SK-N-MC (cell line): ENCODE measurements at regions not wholly inside any gene's neighbourhood (a gene's known extent, or its start where the extent isn't known, plus 50 kb on each side); places are given as distances from the start of the nearest gene placed in this dataset.
"Not testable (repeated sequence)": the region's sequence is repeated elsewhere in the genome, so short reads cannot be mapped to it uniquely, and the experiment has no call there.

Experiments used
- DNase-seq: peaks from one replicate; pipeline ENCODE4 v3.0.0-alpha.2; 2011; ENCODE audit warnings: low read depth, low spot score
- H3K27ac ChIP-seq: fragments of 200-600 bp; sonication (generic); 2 replicates; pipeline ENCODE4 v1.5.1; 2016; ENCODE audit warnings: mixed run types
- H3K36me3 ChIP-seq: fragments of 200-600 bp; sonication (generic); 2 replicates; pipeline ENCODE4 v1.6.1; 2017; ENCODE audit warnings: antibody characterized with exemption, low read length, mixed read lengths; ENCODE audit not compliant: insufficient read depth
- H3K4me3 ChIP-seq: fragments of 200-600 bp; sonication (generic); 2 replicates; pipeline ENCODE4 v1.5.1; 2016
- H3K9ac ChIP-seq: fragments of 200-600 bp; sonication (generic); 2 replicates; pipeline ENCODE4 v1.8.0; 2017; ENCODE audit warnings: mixed run types, mixed read lengths; ENCODE audit not compliant: insufficient read length
- H3K9me3 ChIP-seq: fragments of 200-600 bp; sonication (generic); 2 replicates; pipeline ENCODE4 v1.6.1; 2017; ENCODE audit warnings: low read depth, mild to moderate bottlenecking, antibody characterized with exemption, low read length, moderate library complexity, mixed read lengths
- EZH2 ChIP-seq: fragments of 200-600 bp; sonication (generic); IDR thresholded peaks from one replicate; pipeline ENCODE4 v1.6.1; 2017; ENCODE audit warnings: antibody characterized with exemption
- FOXP2 ChIP-seq: optimal IDR thresholded peaks from 2 replicates; pipeline ENCODE3; 2011; ENCODE audit warnings: mild to moderate bottlenecking, moderate library complexity; ENCODE audit not compliant: insufficient read depth; ENCODE audit errors: extremely low read length, control extremely low read depth
- POLR2AphosphoS5 ChIP-seq: IDR thresholded peaks from 2 replicates; pipeline ENCODE4 v1.6.1; 2012; ENCODE audit warnings: mild to moderate bottlenecking, low read depth, low read length, borderline replicate concordance

GRCh38 chr2:163157891-163158496 lies 319.4 kb upstream of the KCNH7 start:
- no peak for TF ChIP-seq EZH2
- no peak for TF ChIP-seq POLR2AphosphoS5
- no peak for TF ChIP-seq FOXP2
- Histone ChIP-seq H3K36me3 (no peaks in the 10 kb centered on the region), H3K27ac (no peak overlapping the region), H3K4me3 (no peak overlapping the region), H3K9me3 (no peaks in the 10 kb centered on the region), H3K9ac (no peak overlapping the region)
- DNase-seq: no peak

GRCh38 chr2:163157411-163157810 lies 318.8 kb upstream of the KCNH7 start:
- no peaks in the 10 kb centered on the region for H3K36me3 ChIP-seq
- no peak overlapping the region for H3K4me3 ChIP-seq

DNA sequence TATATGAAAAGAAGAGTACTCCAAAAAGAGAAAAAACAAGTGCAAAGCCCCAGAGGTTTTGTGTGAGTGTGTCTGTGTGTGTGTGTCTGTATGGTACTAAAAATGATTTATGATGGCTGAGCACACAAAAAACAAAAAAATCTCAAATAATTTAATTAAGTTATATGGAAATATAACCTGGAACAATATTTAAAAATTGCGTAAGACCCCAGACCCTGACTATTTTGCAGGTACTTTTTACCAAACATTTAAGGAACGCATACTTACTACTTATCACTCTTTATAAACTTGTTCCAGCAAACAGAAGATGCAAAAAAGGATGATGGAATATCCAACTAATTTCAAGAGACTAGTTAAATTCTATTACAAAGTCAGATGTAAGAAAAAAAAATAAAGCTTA lies 317.4 kb upstream of the KCNH7 start:
- Histone ChIP-seq H3K36me3 (no peaks in the 10 kb centered on the region), H3K9me3 (no peaks in the 10 kb centered on the region), H3K27ac (no peak overlapping the region), H3K4me3 (no peak overlapping the region), H3K9ac (no peak overlapping the region)
- TF ChIP-seq EZH2 (no peak), POLR2AphosphoS5 (no peak), FOXP2 (no peak)
- DNase-seq: no peak

More at GRCh38 chr2:163157411-163157810, 318.8 kb upstream of the KCNH7 start:
- H3K9me3 ChIP-seq: no peaks in the 10 kb centered on the region
- H3K9ac ChIP-seq: no peak overlapping the region
- no peak overlapping the region for H3K27ac ChIP-seq
- DNase-seq: no peak
- TF ChIP-seq FOXP2 (no peak), EZH2 (no peak), POLR2AphosphoS5 (no peak)

GRCh38 chr2:163155279-163155883 lies 316.8 kb upstream of the KCNH7 start:
- TF ChIP-seq FOXP2: no peak
- TF ChIP-seq POLR2AphosphoS5: no peak
- TF ChIP-seq EZH2: no peak
- Histone ChIP-seq H3K4me3 (no peak overlapping the region), H3K9me3 (no peaks in the 10 kb centered on the region), H3K9ac (no peak overlapping the region), H3K36me3 (no peaks in the 10 kb centered on the region), H3K27ac (no peak overlapping the region)
- DNase-seq: no peak

DNA sequence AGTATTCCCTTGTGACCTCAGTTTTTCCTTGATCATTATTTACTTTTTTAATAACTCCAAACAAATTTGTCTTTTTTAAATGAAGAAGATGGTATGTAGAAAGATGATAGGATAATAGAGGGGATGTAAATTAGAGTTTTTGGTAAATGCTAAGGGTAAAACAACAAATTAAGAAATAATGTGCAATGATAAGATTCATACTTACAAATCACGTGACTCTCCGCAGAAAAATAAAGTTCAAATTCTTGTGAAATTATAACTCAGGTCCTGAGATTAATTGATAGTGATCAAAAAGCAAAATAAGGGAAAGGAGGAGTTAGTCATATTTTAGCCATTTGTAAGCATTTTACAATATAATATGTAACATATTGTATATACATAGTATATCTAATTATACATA lies 304.1 kb upstream of the KCNH7 start:
- H3K9ac ChIP-seq: no peak overlapping the region
- H3K4me3 ChIP-seq: no peak overlapping the region
- TF ChIP-seq FOXP2: no peak
- TF ChIP-seq POLR2AphosphoS5: no peak
- no peak for TF ChIP-seq EZH2
- no peaks in the 10 kb centered on the region for H3K36me3 ChIP-seq
- no peak overlapping the region for H3K27ac ChIP-seq
- no peak for DNase-seq
- peaks cover 4% of the 10 kb centered on the region; the same call in 1 of the 2 replicates for H3K9me3 ChIP-seq

DNA sequence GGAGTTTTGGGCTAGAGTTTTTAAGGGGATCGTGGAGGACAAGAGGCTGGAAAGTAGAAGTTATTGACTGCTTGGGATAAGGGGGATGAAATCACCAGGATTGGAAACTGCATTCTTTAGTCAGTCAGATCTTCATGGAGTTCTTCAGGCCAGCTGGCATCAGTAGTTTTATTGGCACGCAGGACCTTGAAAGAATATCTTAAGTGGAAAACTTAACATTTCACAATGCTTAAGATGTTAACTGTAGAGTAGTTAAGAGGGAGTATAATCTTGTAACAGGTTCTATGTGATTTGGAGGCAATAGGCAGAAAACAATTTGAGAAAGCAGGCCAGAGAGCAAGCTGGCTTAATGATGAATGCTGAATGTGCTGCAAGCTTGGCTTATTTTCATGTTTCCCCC lies 300.4 kb upstream of the KCNH7 start:
- TF ChIP-seq EZH2 (no peak), FOXP2 (no peak), POLR2AphosphoS5 (no peak)
- DNase-seq: no peak

DNA sequence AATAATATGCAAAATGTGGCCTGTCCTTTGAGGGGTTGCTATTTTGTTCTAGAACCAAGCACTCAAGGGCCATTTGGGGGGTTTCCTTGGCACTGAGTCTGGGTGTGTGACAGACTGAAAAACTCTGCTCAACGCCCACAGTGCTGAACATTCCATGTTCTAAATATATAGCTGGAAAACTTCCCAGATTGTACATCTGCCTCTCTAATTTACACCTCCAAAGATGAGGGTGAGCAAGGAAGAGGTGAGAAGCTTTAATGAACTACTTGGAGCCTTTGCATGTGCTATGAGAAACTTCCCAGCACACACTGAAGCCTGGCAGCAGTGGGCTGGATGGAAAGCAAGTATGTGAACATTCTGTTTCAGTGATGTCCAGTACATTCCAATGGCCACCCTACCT lies 296.7 kb upstream of the KCNH7 start:
- TF ChIP-seq POLR2AphosphoS5 (no peak), EZH2 (no peak), FOXP2 (no peak)
- DNase-seq: no peak
- no peak overlapping the region for H3K9ac ChIP-seq

More for the DNA sequence above, 300.4 kb upstream of the KCNH7 start:
- no peak overlapping the region for H3K27ac ChIP-seq
- H3K4me3 ChIP-seq: no peak overlapping the region
- no peak overlapping the region for H3K9ac ChIP-seq
- no peaks in the 10 kb centered on the region for H3K36me3 ChIP-seq
- H3K9me3 ChIP-seq: peaks cover 4% of the 10 kb centered on the region; the same call in 1 of the 2 replicates

DNA sequence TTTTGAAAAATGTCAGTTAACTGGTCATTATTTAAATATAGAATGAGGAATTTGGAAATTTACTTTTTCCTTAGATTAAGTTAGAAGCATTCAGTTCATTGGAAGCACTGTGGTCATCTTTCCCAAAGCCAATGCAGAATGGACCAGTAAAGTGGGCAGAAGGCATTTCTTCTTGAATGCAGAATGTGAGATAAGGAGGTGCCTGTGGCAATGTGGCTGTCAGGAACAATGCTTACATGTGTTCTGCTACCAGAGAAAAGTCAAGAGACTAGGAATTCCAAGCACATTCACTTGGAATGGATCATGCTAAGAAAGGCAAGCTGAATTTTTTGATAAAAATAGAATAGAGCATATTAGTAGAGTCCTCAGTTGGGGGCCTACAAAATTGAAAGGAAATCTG lies 295.0 kb upstream of the KCNH7 start:
- H3K9me3 ChIP-seq: peaks cover 4% of the 10 kb centered on the region; the same call in 1 of the 2 replicates
- no peak for DNase-seq
- H3K27ac ChIP-seq: peak overlapping the region; percentile 70
- peak overlapping the region; percentile 33 for H3K9ac ChIP-seq
- no peaks in the 10 kb centered on the region for H3K36me3 ChIP-seq
- H3K4me3 ChIP-seq: peak overlapping the region; percentile 17; the same call in 1 of the 2 replicates
- no peak for TF ChIP-seq FOXP2
- TF ChIP-seq EZH2: no peak
- TF ChIP-seq POLR2AphosphoS5: no peak

More for the DNA sequence above, 296.7 kb upstream of the KCNH7 start:
- H3K36me3 ChIP-seq: no peaks in the 10 kb centered on the region
- H3K9me3 ChIP-seq: peaks cover 4% of the 10 kb centered on the region; the same call in 1 of the 2 replicates
- no peak overlapping the region for H3K4me3 ChIP-seq
- no peak overlapping the region for H3K27ac ChIP-seq

DNA sequence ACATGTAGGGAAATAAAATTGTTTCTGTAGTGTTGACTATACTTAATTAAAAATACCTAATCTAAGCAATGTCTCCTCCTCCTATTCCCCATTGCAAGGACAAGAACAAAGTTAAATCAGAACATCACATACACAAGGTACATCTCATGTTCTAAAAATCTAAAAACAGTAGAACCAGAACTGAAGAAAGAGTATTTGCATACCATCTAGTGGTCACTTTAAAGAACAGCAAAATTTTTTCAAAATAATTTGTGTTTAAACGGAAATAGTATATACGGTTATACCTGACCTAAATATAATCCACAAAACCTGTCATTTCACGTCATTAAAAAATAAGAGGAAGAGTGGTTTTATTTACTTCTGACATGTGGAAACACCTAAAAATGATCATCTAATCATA lies 294.3 kb upstream of the KCNH7 start:
- DNase-seq: peak; percentile 35
- H3K9me3 ChIP-seq: no peaks in the 10 kb centered on the region
- peak overlapping the region; percentile 33 for H3K9ac ChIP-seq
- no peaks in the 10 kb centered on the region for H3K36me3 ChIP-seq
- H3K4me3 ChIP-seq: peak overlapping the region; percentile 17; the same call in 1 of the 2 replicates
- TF ChIP-seq POLR2AphosphoS5 (no peak), FOXP2 (no peak), EZH2 (no peak)
- H3K27ac ChIP-seq: peak overlapping the region; percentile 70

DNA sequence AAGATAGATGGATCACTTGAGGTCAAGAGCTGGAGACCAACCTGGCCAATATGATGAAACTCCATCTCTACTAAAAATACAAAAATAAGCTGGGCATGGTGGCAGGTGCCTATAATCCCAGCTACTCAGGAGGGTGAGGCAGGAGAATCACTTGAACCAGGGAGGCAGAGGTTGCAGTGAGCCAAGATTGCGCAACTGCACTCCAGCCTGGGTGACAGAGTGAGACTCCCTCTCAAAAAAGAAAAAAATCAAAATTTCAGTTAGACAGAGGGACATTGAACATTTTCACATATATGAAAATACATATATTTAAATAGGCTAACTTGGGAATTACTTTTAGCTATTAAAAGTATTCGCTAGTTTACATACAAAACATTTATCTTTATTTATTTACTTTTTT lies 293.6 kb upstream of the KCNH7 start:
- not testable (repeated sequence) for H3K4me3 ChIP-seq, H3K27ac ChIP-seq, DNase-seq, H3K36me3 ChIP-seq, H3K9me3 ChIP-seq, H3K9ac ChIP-seq
